ENCODE measurements at regions not wholly inside any gene's neighbourhood (a gene's known extent, or its start where the extent isn't known, plus 50 kb on each side); places are given as distances from the start of the nearest gene placed in this dataset.

DNA sequence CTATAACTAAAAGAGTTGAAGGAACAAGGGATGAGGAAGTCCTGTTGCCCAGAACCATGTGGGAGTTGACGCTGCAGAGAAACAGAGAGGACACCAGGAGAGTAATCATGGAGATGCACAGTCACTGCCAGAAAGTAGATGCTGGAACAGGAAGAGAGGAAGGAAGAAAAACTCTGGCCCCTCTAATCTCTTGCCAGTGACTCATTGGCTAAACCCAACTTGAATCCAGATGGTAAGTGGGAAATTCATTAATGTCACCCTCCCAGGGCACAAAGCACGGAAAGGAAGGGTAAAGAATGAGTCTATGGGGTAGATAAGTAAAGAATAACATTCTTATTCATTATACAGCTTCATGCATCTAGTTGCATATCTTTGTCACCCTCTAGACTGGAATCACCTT, 631.9 kb downstream of the PRELID2 start:
- TF ChIP-seq CTCF (IDR thresholded peaks at IDR 0.05; ENCODE audit: low read depth, low read length), result no peak
- TF ChIP-seq EZH2phosphoT487 (IDR thresholded peaks at IDR 0.05; ENCODE audit: low read depth), result no peak
